ENCODE measurements at regions not wholly inside any gene's neighbourhood (a gene's known extent, or its start where the extent isn't known, plus 50 kb on each side); places are given as distances from the start of the nearest gene placed in this dataset.

GRCh38 chr10:120279196-120279595, 177.8 kb upstream of the PLPP4 start:
- TF ChIP-seq USF1 (IDR thresholded peaks at IDR 0.05; ENCODE audit: borderline replicate concordance, low read depth) (no peak), POLR2AphosphoS5 (IDR thresholded peaks at IDR 0.05; ENCODE audit: low read depth, low read length) (no peak), CTCF (IDR thresholded peaks at IDR 0.05) (no peak), EP300 (IDR thresholded peaks at IDR 0.05; ENCODE audit: borderline replicate concordance in 1 of 2, low read depth in 1 of 2, low read length in 1 of 2) (no peak), USF2 (IDR thresholded peaks at IDR 0.05; ENCODE audit: borderline replicate concordance, low read depth, low read length) (no peak), GATA2 (CRISPR knock-in tag; IDR thresholded peaks at IDR 0.05) (no peak)
